Fibroblast of pulmonary artery (primary cell): ENCODE measurements at regions not wholly inside any gene's neighbourhood (a gene's known extent, or its start where the extent isn't known, plus 50 kb on each side); places are given as distances from the start of the nearest gene placed in this dataset.

Experiments used
- DNase-seq: peaks from one replicate; pipeline ENCODE4 v3.0.0-alpha.2; 2010; ENCODE audit warnings: low read depth
- H3K4me3 ChIP-seq: replicated peaks from 2 replicates; pipeline ENCODE4 v1.5.1; 2011; ENCODE audit warnings: low read depth, mild to moderate bottlenecking, control low read depth, low read length, moderate library complexity
- TF ChIP-seq, protein P1 (sequence below): IDR thresholded peaks from 2 replicates; pipeline ENCODE4 v1.5.1; 2011; ENCODE audit warnings: mild to moderate bottlenecking, control low read depth, low read length, inconsistent platforms; ENCODE audit errors: missing control alignments

- TF ChIP-seq, protein P1, sequence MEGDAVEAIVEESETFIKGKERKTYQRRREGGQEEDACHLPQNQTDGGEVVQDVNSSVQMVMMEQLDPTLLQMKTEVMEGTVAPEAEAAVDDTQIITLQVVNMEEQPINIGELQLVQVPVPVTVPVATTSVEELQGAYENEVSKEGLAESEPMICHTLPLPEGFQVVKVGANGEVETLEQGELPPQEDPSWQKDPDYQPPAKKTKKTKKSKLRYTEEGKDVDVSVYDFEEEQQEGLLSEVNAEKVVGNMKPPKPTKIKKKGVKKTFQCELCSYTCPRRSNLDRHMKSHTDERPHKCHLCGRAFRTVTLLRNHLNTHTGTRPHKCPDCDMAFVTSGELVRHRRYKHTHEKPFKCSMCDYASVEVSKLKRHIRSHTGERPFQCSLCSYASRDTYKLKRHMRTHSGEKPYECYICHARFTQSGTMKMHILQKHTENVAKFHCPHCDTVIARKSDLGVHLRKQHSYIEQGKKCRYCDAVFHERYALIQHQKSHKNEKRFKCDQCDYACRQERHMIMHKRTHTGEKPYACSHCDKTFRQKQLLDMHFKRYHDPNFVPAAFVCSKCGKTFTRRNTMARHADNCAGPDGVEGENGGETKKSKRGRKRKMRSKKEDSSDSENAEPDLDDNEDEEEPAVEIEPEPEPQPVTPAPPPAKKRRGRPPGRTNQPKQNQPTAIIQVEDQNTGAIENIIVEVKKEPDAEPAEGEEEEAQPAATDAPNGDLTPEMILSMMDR, result no peak
- DNase-seq, result no peak
- H3K4me3 ChIP-seq, result no peak overlapping the region
These were observed 66.6 kb upstream of the FBRSL1 start for GRCh38 chr12:132423251-132423819.

- no peak overlapping the region for H3K4me3 ChIP-seq
- TF ChIP-seq, protein P1, result no peak
These were observed 67.4 kb upstream of the FBRSL1 start for GRCh38 chr12:132422381-132423043.

GRCh38 chr12:132422040-132422380, 67.9 kb upstream of the FBRSL1 start:
- TF ChIP-seq, protein P1, result no peak
- no peak overlapping the region for H3K4me3 ChIP-seq
- DNase-seq, result no peak

More at GRCh38 chr12:132422381-132423043, 67.4 kb upstream of the FBRSL1 start:
- no peak for DNase-seq

DNA sequence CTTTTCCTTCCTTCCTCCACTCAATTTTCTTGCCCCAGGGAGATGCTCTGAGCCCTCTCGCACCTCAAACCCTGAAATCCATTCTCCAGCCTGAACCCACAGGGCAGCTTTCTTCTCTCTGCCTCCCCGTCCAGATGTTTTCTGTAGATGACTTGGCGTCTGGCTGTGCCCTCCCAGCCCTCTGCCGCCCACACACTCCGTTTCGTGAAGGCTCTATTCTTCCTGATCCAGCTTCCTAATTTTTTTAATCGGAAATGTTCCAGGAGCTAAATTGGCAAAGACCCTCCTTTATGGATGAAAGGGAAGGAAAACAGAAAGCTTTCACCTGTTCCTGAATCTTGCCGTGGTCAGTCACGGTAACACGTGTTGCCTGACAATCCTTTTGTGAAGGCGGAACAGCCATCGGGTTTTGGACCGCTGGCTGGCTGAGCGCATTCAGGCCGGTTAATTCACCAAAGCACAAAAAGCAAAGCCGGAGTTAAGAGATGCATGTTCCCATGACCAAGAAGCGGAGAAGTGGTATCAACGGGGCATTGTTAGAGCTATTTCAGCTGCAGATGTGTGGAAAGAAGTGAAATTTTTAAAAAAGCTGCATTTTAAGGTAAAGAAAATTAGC, 70.2 kb upstream of the FBRSL1 start:
- H3K4me3 ChIP-seq, result no peak overlapping the region
- TF ChIP-seq, protein P1, result no peak
- DNase-seq, result peak; percentile 18

- TF ChIP-seq, protein P1, result no peak
- no peak for DNase-seq
- no peak overlapping the region for H3K4me3 ChIP-seq
These were observed 71.5 kb upstream of the FBRSL1 start for GRCh38 chr12:132418393-132418925.

GRCh38 chr12:132417741-132418140, 72.2 kb upstream of the FBRSL1 start:
- no peak for DNase-seq
- H3K4me3 ChIP-seq, result no peak overlapping the region
- TF ChIP-seq, protein P1, result no peak

GRCh38 chr12:132416827-132417226, 73.1 kb upstream of the FBRSL1 start:
- no peak overlapping the region for H3K4me3 ChIP-seq
- TF ChIP-seq, protein P1, result no peak
- DNase-seq, result no peak
